Testis (tissue), 2 donors: ENCODE measurements at regions not wholly inside any gene's neighbourhood (a gene's known extent, or its start where the extent isn't known, plus 50 kb on each side); places are given as distances from the start of the nearest gene placed in this dataset.

Experiments used
- CTCF ChIP-seq, 3 experiments: fragments of 450-650 bp in 2 of 3; fragments of 200-600 bp in 1 of 3; sonication (generic) in 1 of 3; IDR thresholded peaks; one replicate each; pipeline ENCODE4 v1.5.1; 2016 to 2019; ENCODE audit warnings: antibody characterized with exemption in 3 of 3, mild to moderate bottlenecking in 2 of 3, moderate library complexity in 1 of 3
- POLR2A ChIP-seq: fragments of 450-650 bp; IDR thresholded peaks from one replicate; pipeline ENCODE4 v1.6.1; 2017; ENCODE audit warnings: antibody characterized with exemption, mild to moderate bottlenecking, moderate library complexity

- TF ChIP-seq POLR2A: no peak
- TF ChIP-seq CTCF (IDR thresholded peaks at IDR 0.05): no peak
Observed at GRCh38 chr18:57294547-57294946, 57.8 kb upstream of the ST8SIA3 start.
